ENCODE measurements at regions not wholly inside any gene's neighbourhood (a gene's known extent, or its start where the extent isn't known, plus 50 kb on each side); places are given as distances from the start of the nearest gene placed in this dataset.

DNA sequence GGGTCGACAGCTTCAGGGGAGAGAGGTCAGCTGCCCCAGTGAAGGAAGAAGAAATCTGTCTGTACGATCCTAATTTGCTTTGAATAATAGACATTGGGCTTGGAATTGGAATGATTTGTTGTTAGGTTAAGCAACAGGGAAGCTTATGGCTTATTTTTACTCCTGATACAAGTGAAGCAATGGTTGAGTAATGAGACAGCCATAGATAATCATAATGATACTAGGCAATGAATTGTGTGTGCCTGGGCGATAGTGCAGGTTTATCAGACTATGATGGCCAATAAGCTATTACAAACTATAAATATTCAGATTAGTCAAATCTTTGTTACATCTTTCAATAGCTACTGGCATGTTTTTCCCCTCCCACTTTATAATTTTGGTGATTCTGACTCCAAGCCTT, 140.9 kb upstream of the CDIN1 start:
- no peaks in the 10 kb centered on the region for H3K9me3 ChIP-seq (replicated peaks; ENCODE audit: control insufficient read depth, insufficient read depth, low read length)
- no TSS peak for BruUV-seq (replicated peaks)
- H3K79me2 ChIP-seq (ENCODE audit: control insufficient read depth, insufficient read depth, low read length) = no peaks in the 10 kb centered on the region
- CTCF ChIA-PET = interaction anchor here (0.6 to 1.6 kb wide), 3 partner anchors 12 to 688 kb away, joined by 3 to 5 read pairs (median 4); no protein-coding TSS in a partner anchor
- WGBS (ENCODE audit: insufficient coverage, insufficient replicate concordance, low lambda C conversion rate, missing lambda C conversion rate) = 26% methylated on average over 3 of the region's 3 CpGs
- DNase-seq (ENCODE audit: low read depth, low spot score) = no peak
- intact Hi-C loops (cut with micrococcal nuclease; ENCODE audit: unreplicated experiment) (no loop called here), in situ Hi-C loops (cut with MboI) (no loop called here)
- RAD21 ChIA-PET (ENCODE audit: unreplicated experiment) = no interaction called here
- no peak overlapping the region for H3K4me2 ChIP-seq (ENCODE audit: control insufficient read depth, insufficient read depth)
- H3K4me3 ChIP-seq = no peak overlapping the region
- no peaks in the 10 kb centered on the region for H4K20me1 ChIP-seq (ENCODE audit: control insufficient read depth, insufficient read depth)
- no peak for FAIRE-seq
- SMC1A ChIA-PET (ENCODE audit: uncharacterized antibody, unreplicated experiment) = no interaction called here
- POLR2A ChIA-PET = no interaction called here
- no peak overlapping the region for H3K9ac ChIP-seq (ENCODE audit: control insufficient read depth, insufficient read depth, low read length)
- no peak for ATAC-seq
- no peaks in the 10 kb centered on the region; a peak in 1 of 4 replicates for H3K27me3 ChIP-seq (replicated peaks in 1 of 2; ENCODE audit: control insufficient read depth in 2 of 2, insufficient read depth in 2 of 2, low read length in 1 of 2)
- H3K27ac ChIP-seq (ENCODE audit: control insufficient read depth, insufficient read depth) = no peak overlapping the region
- TF ChIP-seq, protein P1, sequence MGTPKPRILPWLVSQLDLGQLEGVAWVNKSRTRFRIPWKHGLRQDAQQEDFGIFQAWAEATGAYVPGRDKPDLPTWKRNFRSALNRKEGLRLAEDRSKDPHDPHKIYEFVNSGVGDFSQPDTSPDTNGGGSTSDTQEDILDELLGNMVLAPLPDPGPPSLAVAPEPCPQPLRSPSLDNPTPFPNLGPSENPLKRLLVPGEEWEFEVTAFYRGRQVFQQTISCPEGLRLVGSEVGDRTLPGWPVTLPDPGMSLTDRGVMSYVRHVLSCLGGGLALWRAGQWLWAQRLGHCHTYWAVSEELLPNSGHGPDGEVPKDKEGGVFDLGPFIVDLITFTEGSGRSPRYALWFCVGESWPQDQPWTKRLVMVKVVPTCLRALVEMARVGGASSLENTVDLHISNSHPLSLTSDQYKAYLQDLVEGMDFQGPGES (IDR thresholded peaks at IDR 0.05) = no peak
- TF ChIP-seq, protein P2, sequence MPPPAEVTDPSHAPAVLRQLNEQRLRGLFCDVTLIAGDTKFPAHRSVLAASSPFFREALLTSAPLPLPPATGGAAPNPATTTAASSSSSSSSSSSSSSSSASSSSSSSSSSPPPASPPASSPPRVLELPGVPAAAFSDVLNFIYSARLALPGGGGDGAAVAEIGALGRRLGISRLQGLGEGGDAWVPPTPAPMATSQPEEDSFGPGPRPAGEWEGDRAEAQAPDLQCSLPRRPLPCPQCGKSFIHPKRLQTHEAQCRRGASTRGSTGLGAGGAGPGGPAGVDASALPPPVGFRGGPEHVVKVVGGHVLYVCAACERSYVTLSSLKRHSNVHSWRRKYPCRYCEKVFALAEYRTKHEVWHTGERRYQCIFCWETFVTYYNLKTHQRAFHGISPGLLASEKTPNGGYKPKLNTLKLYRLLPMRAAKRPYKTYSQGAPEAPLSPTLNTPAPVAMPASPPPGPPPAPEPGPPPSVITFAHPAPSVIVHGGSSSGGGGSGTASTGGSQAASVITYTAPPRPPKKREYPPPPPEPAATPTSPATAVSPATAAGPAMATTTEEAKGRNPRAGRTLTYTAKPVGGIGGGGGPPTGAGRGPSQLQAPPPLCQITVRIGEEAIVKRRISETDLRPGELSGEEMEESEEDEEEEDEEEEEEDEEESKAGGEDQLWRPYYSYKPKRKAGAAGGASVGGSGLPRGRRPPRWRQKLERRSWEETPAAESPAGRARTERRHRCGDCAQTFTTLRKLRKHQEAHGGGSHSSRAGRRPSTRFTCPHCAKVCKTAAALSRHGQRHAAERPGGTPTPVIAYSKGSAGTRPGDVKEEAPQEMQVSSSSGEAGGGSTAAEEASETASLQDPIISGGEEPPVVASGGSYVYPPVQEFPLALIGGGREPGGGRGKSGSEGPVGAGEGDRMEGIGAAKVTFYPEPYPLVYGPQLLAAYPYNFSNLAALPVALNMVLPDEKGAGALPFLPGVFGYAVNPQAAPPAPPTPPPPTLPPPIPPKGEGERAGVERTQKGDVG (CRISPR knock-in tag; IDR thresholded peaks at IDR 0.05) = no peak
- TF ChIP-seq, protein P3, sequence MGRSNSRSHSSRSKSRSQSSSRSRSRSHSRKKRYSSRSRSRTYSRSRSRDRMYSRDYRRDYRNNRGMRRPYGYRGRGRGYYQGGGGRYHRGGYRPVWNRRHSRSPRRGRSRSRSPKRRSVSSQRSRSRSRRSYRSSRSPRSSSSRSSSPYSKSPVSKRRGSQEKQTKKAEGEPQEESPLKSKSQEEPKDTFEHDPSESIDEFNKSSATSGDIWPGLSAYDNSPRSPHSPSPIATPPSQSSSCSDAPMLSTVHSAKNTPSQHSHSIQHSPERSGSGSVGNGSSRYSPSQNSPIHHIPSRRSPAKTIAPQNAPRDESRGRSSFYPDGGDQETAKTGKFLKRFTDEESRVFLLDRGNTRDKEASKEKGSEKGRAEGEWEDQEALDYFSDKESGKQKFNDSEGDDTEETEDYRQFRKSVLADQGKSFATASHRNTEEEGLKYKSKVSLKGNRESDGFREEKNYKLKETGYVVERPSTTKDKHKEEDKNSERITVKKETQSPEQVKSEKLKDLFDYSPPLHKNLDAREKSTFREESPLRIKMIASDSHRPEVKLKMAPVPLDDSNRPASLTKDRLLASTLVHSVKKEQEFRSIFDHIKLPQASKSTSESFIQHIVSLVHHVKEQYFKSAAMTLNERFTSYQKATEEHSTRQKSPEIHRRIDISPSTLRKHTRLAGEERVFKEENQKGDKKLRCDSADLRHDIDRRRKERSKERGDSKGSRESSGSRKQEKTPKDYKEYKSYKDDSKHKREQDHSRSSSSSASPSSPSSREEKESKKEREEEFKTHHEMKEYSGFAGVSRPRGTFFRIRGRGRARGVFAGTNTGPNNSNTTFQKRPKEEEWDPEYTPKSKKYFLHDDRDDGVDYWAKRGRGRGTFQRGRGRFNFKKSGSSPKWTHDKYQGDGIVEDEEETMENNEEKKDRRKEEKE (IDR thresholded peaks at IDR 0.05) = no peak
- TF ChIP-seq, protein P4, sequence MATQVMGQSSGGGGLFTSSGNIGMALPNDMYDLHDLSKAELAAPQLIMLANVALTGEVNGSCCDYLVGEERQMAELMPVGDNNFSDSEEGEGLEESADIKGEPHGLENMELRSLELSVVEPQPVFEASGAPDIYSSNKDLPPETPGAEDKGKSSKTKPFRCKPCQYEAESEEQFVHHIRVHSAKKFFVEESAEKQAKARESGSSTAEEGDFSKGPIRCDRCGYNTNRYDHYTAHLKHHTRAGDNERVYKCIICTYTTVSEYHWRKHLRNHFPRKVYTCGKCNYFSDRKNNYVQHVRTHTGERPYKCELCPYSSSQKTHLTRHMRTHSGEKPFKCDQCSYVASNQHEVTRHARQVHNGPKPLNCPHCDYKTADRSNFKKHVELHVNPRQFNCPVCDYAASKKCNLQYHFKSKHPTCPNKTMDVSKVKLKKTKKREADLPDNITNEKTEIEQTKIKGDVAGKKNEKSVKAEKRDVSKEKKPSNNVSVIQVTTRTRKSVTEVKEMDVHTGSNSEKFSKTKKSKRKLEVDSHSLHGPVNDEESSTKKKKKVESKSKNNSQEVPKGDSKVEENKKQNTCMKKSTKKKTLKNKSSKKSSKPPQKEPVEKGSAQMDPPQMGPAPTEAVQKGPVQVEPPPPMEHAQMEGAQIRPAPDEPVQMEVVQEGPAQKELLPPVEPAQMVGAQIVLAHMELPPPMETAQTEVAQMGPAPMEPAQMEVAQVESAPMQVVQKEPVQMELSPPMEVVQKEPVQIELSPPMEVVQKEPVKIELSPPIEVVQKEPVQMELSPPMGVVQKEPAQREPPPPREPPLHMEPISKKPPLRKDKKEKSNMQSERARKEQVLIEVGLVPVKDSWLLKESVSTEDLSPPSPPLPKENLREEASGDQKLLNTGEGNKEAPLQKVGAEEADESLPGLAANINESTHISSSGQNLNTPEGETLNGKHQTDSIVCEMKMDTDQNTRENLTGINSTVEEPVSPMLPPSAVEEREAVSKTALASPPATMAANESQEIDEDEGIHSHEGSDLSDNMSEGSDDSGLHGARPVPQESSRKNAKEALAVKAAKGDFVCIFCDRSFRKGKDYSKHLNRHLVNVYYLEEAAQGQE (IDR thresholded peaks at IDR 0.05; ENCODE audit: low read depth, low read length) = no peak
- no peak for TF ChIP-seq NFYA (IDR thresholded peaks at IDR 0.05; ENCODE audit: borderline replicate concordance, low read depth, low read length)
- no peak for TF ChIP-seq MTA2 (IDR thresholded peaks at IDR 0.05; ENCODE audit: low read depth)
- H3K4me1 ChIP-seq (ENCODE audit: control insufficient read depth, insufficient read depth, low read length) = no peaks in the 10 kb centered on the region
- H3K36me3 ChIP-seq (ENCODE audit: control insufficient read depth in 2 of 2, insufficient read depth in 2 of 2, low read length in 1 of 2) = no peaks in the 10 kb centered on the region
- no peak overlapping the region for H2AFZ ChIP-seq (ENCODE audit: control insufficient read depth, low read depth, low read length)

Data from GM12878 (cell line).